Trophoblast cell (in vitro differentiated cells and primary cell): ENCODE measurements at regions not wholly inside any gene's neighbourhood (a gene's known extent, or its start where the extent isn't known, plus 50 kb on each side); places are given as distances from the start of the nearest gene placed in this dataset.

Source experiments
- DNase-seq, 2 donors: peaks; one replicate each; pipeline ENCODE4 v3.0.0-alpha.2; 2016
- H2AFZ ChIP-seq: 2 replicates; pipeline ENCODE4 v1.6.1; 2013; ENCODE audit warnings: low read length, moderate library complexity, mild to moderate bottlenecking; ENCODE audit not compliant: insufficient read depth, poor library complexity
- H2AK5ac ChIP-seq: 2 replicates; pipeline ENCODE4 v1.6.1; 2013; ENCODE audit warnings: mild to moderate bottlenecking, low read length
- H2BK120ac ChIP-seq: 2 replicates; pipeline ENCODE4 v1.6.1; 2013; ENCODE audit warnings: low read length, mild to moderate bottlenecking, moderate library complexity; ENCODE audit not compliant: insufficient read depth, poor library complexity
- H2BK12ac ChIP-seq: 2 replicates; pipeline ENCODE4 v1.6.1; 2013; ENCODE audit warnings: mild to moderate bottlenecking, low read length, moderate library complexity
- H2BK5ac ChIP-seq: 2 replicates; pipeline ENCODE4 v1.6.1; 2013; ENCODE audit warnings: low read length, low read depth, moderate library complexity, mild to moderate bottlenecking; ENCODE audit not compliant: poor library complexity
- H3K14ac ChIP-seq: 2 replicates; pipeline ENCODE4 v1.6.1; 2013; ENCODE audit warnings: mild to moderate bottlenecking, low read length
- H3K18ac ChIP-seq: 2 replicates; pipeline ENCODE4 v1.6.1; 2013; ENCODE audit warnings: mild to moderate bottlenecking, low read length
- H3K23ac ChIP-seq: 2 replicates; pipeline ENCODE4 v1.6.1; 2013; ENCODE audit warnings: low read length
- H3K27ac ChIP-seq: 2 replicates; pipeline ENCODE4 v1.5.1; 2013; ENCODE audit warnings: low read depth, mild to moderate bottlenecking, inconsistent platforms, low read length, moderate library complexity
- H3K27me3 ChIP-seq: 2 replicates; pipeline ENCODE4 v1.6.1; 2013; ENCODE audit warnings: inconsistent platforms, mild to moderate bottlenecking, low read length, moderate library complexity; ENCODE audit not compliant: insufficient read depth
- H3K36me3 ChIP-seq, 2 experiments: 1 replicate in 1 of 2; 2 replicates in 1 of 2; pipeline ENCODE4 v1.6.1; 2013; ENCODE audit warnings: low read length in 2 of 2, mild to moderate bottlenecking in 2 of 2, moderate library complexity in 1 of 2; ENCODE audit not compliant: insufficient read depth in 2 of 2, control insufficient read depth in 1 of 2
- H3K4ac ChIP-seq: 2 replicates; pipeline ENCODE4 v1.6.1; 2013; ENCODE audit warnings: low read depth, mild to moderate bottlenecking, low read length, moderate library complexity
- H3K4me1 ChIP-seq, 2 experiments: 1 replicate in 1 of 2; 2 replicates in 1 of 2; pipeline ENCODE4 v1.6.1; 2013; ENCODE audit warnings: low read length in 2 of 2, mild to moderate bottlenecking in 2 of 2, moderate library complexity in 1 of 2; ENCODE audit not compliant: insufficient read depth in 2 of 2, control insufficient read depth in 1 of 2
- H3K4me2 ChIP-seq: 2 replicates; pipeline ENCODE4 v1.6.1; 2013; ENCODE audit warnings: inconsistent platforms, mild to moderate bottlenecking, low read length, moderate library complexity
- H3K4me3 ChIP-seq: 2 replicates; pipeline ENCODE4 v1.5.1; 2013; ENCODE audit warnings: mild to moderate bottlenecking, low read depth, low read length, inconsistent platforms
- H3K79me1 ChIP-seq: one replicate; pipeline ENCODE4 v1.6.1; 2013; ENCODE audit warnings: low read length
- H3K79me2 ChIP-seq: 2 replicates; pipeline ENCODE4 v1.6.1; 2013; ENCODE audit warnings: low read length, mild to moderate bottlenecking; ENCODE audit not compliant: control insufficient read depth, insufficient read depth, poor library complexity
- H3K9ac ChIP-seq: 2 replicates; pipeline ENCODE4 v1.6.1; 2013; ENCODE audit warnings: mild to moderate bottlenecking, low read length
- H3K9me3 ChIP-seq: 2 replicates; pipeline ENCODE4 v1.6.1; 2013; ENCODE audit warnings: low read depth, mild to moderate bottlenecking, control low read depth, inconsistent platforms, low read length; ENCODE audit not compliant: insufficient read depth
- H4K12ac ChIP-seq: 2 replicates; pipeline ENCODE4 v1.6.1; 2013; ENCODE audit warnings: low read depth, mild to moderate bottlenecking, low read length, moderate library complexity
- H4K8ac ChIP-seq: 2 replicates; pipeline ENCODE4 v1.6.1; 2013; ENCODE audit warnings: low read depth, mild to moderate bottlenecking, low read length, moderate library complexity
- H4K91ac ChIP-seq: one replicate; pipeline ENCODE4 v1.6.1; 2013; ENCODE audit warnings: low read depth, mild to moderate bottlenecking, low read length, moderate library complexity
- WGBS: extraction: QIAGEN DNeasy Blood & Tissue Kit; methylation state at CpG from one replicate; pipeline ENCODE4 v1.1.7; 2013; ENCODE audit warnings: missing lambda C conversion rate; ENCODE audit not compliant: insufficient read length, insufficient coverage; ENCODE audit errors: extremely low coverage; 5-methylcytosine and 5-hydroxymethylcytosine counted together

GRCh38 chr2:219722276-219722879 lies 94.9 kb downstream of the SLC4A3 start:
- H2AK5ac ChIP-seq, result no peak overlapping the region
- no peak overlapping the region for H3K4ac ChIP-seq
- H3K27ac ChIP-seq, result no peak overlapping the region
- H3K27me3 ChIP-seq, result no peaks in the 10 kb centered on the region
- H3K79me1 ChIP-seq, result no peaks in the 10 kb centered on the region
- no peak overlapping the region for H3K23ac ChIP-seq
- H4K91ac ChIP-seq, result no peak overlapping the region
- no peak overlapping the region for H4K8ac ChIP-seq
- no peaks in the 10 kb centered on the region for H3K79me2 ChIP-seq
- no peak overlapping the region for H4K12ac ChIP-seq
- H3K18ac ChIP-seq, result no peak overlapping the region
- no peaks in the 10 kb centered on the region for H3K4me1 ChIP-seq
- no peak overlapping the region for H3K4me3 ChIP-seq
- H3K4me2 ChIP-seq, result no peak overlapping the region
- no peak overlapping the region for H2BK5ac ChIP-seq
- H2BK12ac ChIP-seq, result no peak overlapping the region
- no peaks in the 10 kb centered on the region for H3K36me3 ChIP-seq
- no peak overlapping the region for H2AFZ ChIP-seq
- DNase-seq, result no peak
- no CpG with 5 or more reads among the region's 10 CpGs for WGBS
- H3K9me3 ChIP-seq, result no peaks in the 10 kb centered on the region
- H2BK120ac ChIP-seq, result no peak overlapping the region
- H3K14ac ChIP-seq, result no peak overlapping the region
- H3K9ac ChIP-seq, result no peak overlapping the region

GRCh38 chr2:219723311-219723710 lies 95.9 kb downstream of the SLC4A3 start:
- no peak overlapping the region for H2BK5ac ChIP-seq
- no peaks in the 10 kb centered on the region for H3K4me1 ChIP-seq
- no peaks in the 10 kb centered on the region for H3K36me3 ChIP-seq
- no peaks in the 10 kb centered on the region for H3K79me2 ChIP-seq
- no peak overlapping the region for H4K91ac ChIP-seq
- no peak overlapping the region for H4K8ac ChIP-seq
- no CpG with 5 or more reads among the region's 4 CpGs for WGBS
- no peaks in the 10 kb centered on the region for H3K9me3 ChIP-seq
- H3K79me1 ChIP-seq, result no peaks in the 10 kb centered on the region
- H3K4me2 ChIP-seq, result no peak overlapping the region
- H2BK120ac ChIP-seq, result no peak overlapping the region
- H3K27ac ChIP-seq, result no peak overlapping the region
- H3K4me3 ChIP-seq, result no peak overlapping the region
- H3K14ac ChIP-seq, result no peak overlapping the region
- no peak overlapping the region for H3K18ac ChIP-seq
- DNase-seq, result no peak
- H3K23ac ChIP-seq, result no peak overlapping the region
- H3K27me3 ChIP-seq, result no peaks in the 10 kb centered on the region
- no peak overlapping the region for H2AFZ ChIP-seq
- no peak overlapping the region for H2BK12ac ChIP-seq
- H3K4ac ChIP-seq, result no peak overlapping the region
- no peak overlapping the region for H4K12ac ChIP-seq
- H3K9ac ChIP-seq, result no peak overlapping the region
- no peak overlapping the region for H2AK5ac ChIP-seq

GRCh38 chr2:219724628-219725027 lies 97.2 kb downstream of the SLC4A3 start:
- Histone ChIP-seq H2BK5ac (no peak overlapping the region), H2BK12ac (no peak overlapping the region), H3K14ac (no peak overlapping the region), H3K4ac (no peak overlapping the region), H3K23ac (no peak overlapping the region), H3K4me3 (no peak overlapping the region), H3K18ac (no peak overlapping the region), H3K79me1 (no peaks in the 10 kb centered on the region), H3K27me3 (no peaks in the 10 kb centered on the region), H3K9ac (no peak overlapping the region), H2AK5ac (no peak overlapping the region), H3K27ac (no peak overlapping the region), H2AFZ (no peak overlapping the region), H3K4me2 (no peak overlapping the region), H3K36me3 (no peaks in the 10 kb centered on the region), H2BK120ac (no peak overlapping the region), H4K91ac (no peak overlapping the region), H3K9me3 (no peaks in the 10 kb centered on the region), H3K79me2 (no peaks in the 10 kb centered on the region), H4K12ac (no peak overlapping the region), H4K8ac (no peak overlapping the region), H3K4me1 (no peaks in the 10 kb centered on the region)
- WGBS, result no CpG with 5 or more reads among the region's 1 CpG
- peak in 1 of 2 donors; percentile 23 for DNase-seq

- Histone ChIP-seq H3K36me3 (no peaks in the 10 kb centered on the region), H2BK120ac (no peak overlapping the region), H2BK12ac (no peak overlapping the region), H3K4me1 (no peaks in the 10 kb centered on the region), H2AK5ac (no peak overlapping the region), H4K91ac (no peak overlapping the region), H3K23ac (no peak overlapping the region), H3K27ac (no peak overlapping the region), H3K14ac (no peak overlapping the region), H3K18ac (no peak overlapping the region), H4K12ac (no peak overlapping the region), H3K27me3 (no peaks in the 10 kb centered on the region), H3K9me3 (no peaks in the 10 kb centered on the region), H3K79me2 (no peaks in the 10 kb centered on the region), H2BK5ac (no peak overlapping the region), H3K4me3 (no peak overlapping the region), H3K4me2 (no peak overlapping the region), H4K8ac (no peak overlapping the region), H2AFZ (no peak overlapping the region), H3K9ac (no peak overlapping the region), H3K4ac (no peak overlapping the region), H3K79me1 (no peaks in the 10 kb centered on the region)
- DNase-seq, result no peak
- WGBS, result no CpG with 5 or more reads among the region's 2 CpGs
These were observed 99.5 kb downstream of the SLC4A3 start for GRCh38 chr2:219726916-219727315.
